ENCODE measurements at regions not wholly inside any gene's neighbourhood (a gene's known extent, or its start where the extent isn't known, plus 50 kb on each side); places are given as distances from the start of the nearest gene placed in this dataset.

GRCh38 chr6:799769-800168 lies 106.8 kb upstream of the EXOC2 start:
- Histone ChIP-seq H3K9ac (ENCODE audit: control insufficient read depth, insufficient read depth, low read length) (no peak overlapping the region), H3K79me2 (ENCODE audit: control insufficient read depth, insufficient read depth, low read length) (no peaks in the 10 kb centered on the region), H3K4me3 (no peak overlapping the region), H2AFZ (ENCODE audit: control insufficient read depth, low read depth, low read length) (no peak overlapping the region), H3K36me3 (ENCODE audit: control insufficient read depth in 2 of 2, insufficient read depth in 2 of 2, low read length in 1 of 2) (no peaks in the 10 kb centered on the region), H4K20me1 (ENCODE audit: control insufficient read depth, insufficient read depth) (no peaks in the 10 kb centered on the region), H3K4me2 (ENCODE audit: control insufficient read depth, insufficient read depth) (no peak overlapping the region), H3K9me3 (replicated peaks; ENCODE audit: control insufficient read depth, insufficient read depth, low read length) (no peaks in the 10 kb centered on the region), H3K4me1 (ENCODE audit: control insufficient read depth, insufficient read depth, low read length) (no peaks in the 10 kb centered on the region), H3K27me3 (replicated peaks in 1 of 2; ENCODE audit: control insufficient read depth in 2 of 2, insufficient read depth in 2 of 2, low read length in 1 of 2) (peaks cover 0 to 16% of the 10 kb centered on the region in 2 experiments; a peak in 2 of 4 replicates), H3K27ac (ENCODE audit: control insufficient read depth, insufficient read depth) (no peak overlapping the region)
- FAIRE-seq, result no peak
- TF ChIP-seq IKZF1 (conservative IDR thresholded peaks at IDR 0.05) (no peak), ESRRA (IDR thresholded peaks at IDR 0.05; ENCODE audit: low read length) (no peak)
- BruUV-seq (replicated peaks), result no TSS peak
- no peak for ATAC-seq
- DNase-seq (ENCODE audit: low read depth, low spot score), result no peak
- intact Hi-C loops (cut with micrococcal nuclease; ENCODE audit: unreplicated experiment) (no loop called here), in situ Hi-C loops (cut with MboI) (loop anchor here (5.0 kb wide), 1 partner anchor 583 kb away; no protein-coding TSS in a partner anchor)
- ChIA-PET CTCF (interaction anchor here (1.1 to 2.9 kb wide), 6 partner anchors 77 to 637 kb away, joined by 4 to 12 read pairs (median 5); no protein-coding TSS in a partner anchor), SMC1A (ENCODE audit: uncharacterized antibody, unreplicated experiment) (interaction anchor here (1.1 to 1.2 kb wide), 2 partner anchors 18 to 597 kb away, joined by 3 read pairs; no protein-coding TSS in a partner anchor), RAD21 (ENCODE audit: unreplicated experiment) (interaction anchor here (1.7 kb wide), 1 partner anchor 637 kb away, joined by 4 read pairs; no protein-coding TSS in a partner anchor), POLR2A (interaction anchor here (0.7 kb wide), 1 partner anchor 16 kb away, joined by 8 read pairs; no protein-coding TSS in a partner anchor)
- WGBS (ENCODE audit: insufficient coverage, insufficient replicate concordance, low lambda C conversion rate, missing lambda C conversion rate), result 34% methylated on average over 6 of the region's 6 CpGs

GRCh38 chr6:797479-798077 lies 104.6 kb upstream of the EXOC2 start:
- Histone ChIP-seq H3K4me2 (ENCODE audit: control insufficient read depth, insufficient read depth) (no peak overlapping the region), H3K27me3 (replicated peaks in 1 of 2; ENCODE audit: control insufficient read depth in 2 of 2, insufficient read depth in 2 of 2, low read length in 1 of 2) (peaks cover 3 to 9% of the 10 kb centered on the region in 2 experiments), H2AFZ (ENCODE audit: control insufficient read depth, low read depth, low read length) (no peak overlapping the region), H3K27ac (ENCODE audit: control insufficient read depth, insufficient read depth) (no peak overlapping the region), H3K4me3 (no peak overlapping the region), H3K36me3 (ENCODE audit: control insufficient read depth in 2 of 2, insufficient read depth in 2 of 2, low read length in 1 of 2) (no peaks in the 10 kb centered on the region), H3K9me3 (replicated peaks; ENCODE audit: control insufficient read depth, insufficient read depth, low read length) (no peaks in the 10 kb centered on the region), H3K79me2 (ENCODE audit: control insufficient read depth, insufficient read depth, low read length) (no peaks in the 10 kb centered on the region), H4K20me1 (ENCODE audit: control insufficient read depth, insufficient read depth) (no peaks in the 10 kb centered on the region), H3K4me1 (ENCODE audit: control insufficient read depth, insufficient read depth, low read length) (no peaks in the 10 kb centered on the region), H3K9ac (ENCODE audit: control insufficient read depth, insufficient read depth, low read length) (no peak overlapping the region)
- intact Hi-C loops (cut with micrococcal nuclease; ENCODE audit: unreplicated experiment) (loop anchor here (1.0 to 2.0 kb wide), 3 partner anchors 585 to 639 kb away; no protein-coding TSS in a partner anchor), in situ Hi-C loops (cut with MboI) (loop anchor here (5.0 kb wide), 1 partner anchor 585 kb away; no protein-coding TSS in a partner anchor)
- SMC1A ChIA-PET (ENCODE audit: uncharacterized antibody, unreplicated experiment), result interaction anchor here (1.3 to 2.6 kb wide), 5 partner anchors 9 to 639 kb away, joined by 3 to 10 read pairs (median 8); no protein-coding TSS in a partner anchor
- BruUV-seq (replicated peaks), result no TSS peak
- POLR2A ChIA-PET, result no interaction called here
- RAD21 ChIA-PET (ENCODE audit: unreplicated experiment), result interaction anchor here (1.1 to 2.3 kb wide), 3 partner anchors 204 to 639 kb away, joined by 3 to 7 read pairs (median 5); no protein-coding TSS in a partner anchor
- peak; percentile 64 for ATAC-seq
- no peak for FAIRE-seq
- no peak for DNase-seq (ENCODE audit: low read depth, low spot score)
- WGBS (ENCODE audit: insufficient coverage, insufficient replicate concordance, low lambda C conversion rate, missing lambda C conversion rate), result under 1% methylated on average over 5 of the region's 5 CpGs
- CTCF ChIA-PET, result interaction anchor here (0.9 to 2.9 kb wide), 10 partner anchors 10 to 642 kb away, joined by 3 to 16 read pairs (median 6); no protein-coding TSS in a partner anchor
- TF ChIP-seq STAT3 (IDR thresholded peaks at IDR 0.05; ENCODE audit: low read depth, low read length) (no peak), NFYA (IDR thresholded peaks at IDR 0.05; ENCODE audit: borderline replicate concordance, low read depth, low read length) (no peak), SMARCA5 (IDR thresholded peaks at IDR 0.05) (no peak), RUNX3 (IDR thresholded peaks at IDR 0.05; ENCODE audit: low read length) (no peak), TCF7 (IDR thresholded peaks at IDR 0.05; ENCODE audit: borderline replicate concordance) (no peak), CBX5 (IDR thresholded peaks at IDR 0.05; ENCODE audit: low read depth) (no peak), SMC3 (IDR thresholded peaks at IDR 0.05; ENCODE audit: borderline replicate concordance, low read length) (peak; percentile 76)
- TF ChIP-seq, protein P1, sequence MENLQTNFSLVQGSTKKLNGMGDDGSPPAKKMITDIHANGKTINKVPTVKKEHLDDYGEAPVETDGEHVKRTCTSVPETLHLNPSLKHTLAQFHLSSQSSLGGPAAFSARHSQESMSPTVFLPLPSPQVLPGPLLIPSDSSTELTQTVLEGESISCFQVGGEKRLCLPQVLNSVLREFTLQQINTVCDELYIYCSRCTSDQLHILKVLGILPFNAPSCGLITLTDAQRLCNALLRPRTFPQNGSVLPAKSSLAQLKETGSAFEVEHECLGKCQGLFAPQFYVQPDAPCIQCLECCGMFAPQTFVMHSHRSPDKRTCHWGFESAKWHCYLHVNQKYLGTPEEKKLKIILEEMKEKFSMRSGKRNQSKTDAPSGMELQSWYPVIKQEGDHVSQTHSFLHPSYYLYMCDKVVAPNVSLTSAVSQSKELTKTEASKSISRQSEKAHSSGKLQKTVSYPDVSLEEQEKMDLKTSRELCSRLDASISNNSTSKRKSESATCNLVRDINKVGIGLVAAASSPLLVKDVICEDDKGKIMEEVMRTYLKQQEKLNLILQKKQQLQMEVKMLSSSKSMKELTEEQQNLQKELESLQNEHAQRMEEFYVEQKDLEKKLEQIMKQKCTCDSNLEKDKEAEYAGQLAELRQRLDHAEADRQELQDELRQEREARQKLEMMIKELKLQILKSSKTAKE (IDR thresholded peaks at IDR 0.05; ENCODE audit: low read depth, poor library complexity, severe bottlenecking), result no peak
- TF ChIP-seq, protein P2, sequence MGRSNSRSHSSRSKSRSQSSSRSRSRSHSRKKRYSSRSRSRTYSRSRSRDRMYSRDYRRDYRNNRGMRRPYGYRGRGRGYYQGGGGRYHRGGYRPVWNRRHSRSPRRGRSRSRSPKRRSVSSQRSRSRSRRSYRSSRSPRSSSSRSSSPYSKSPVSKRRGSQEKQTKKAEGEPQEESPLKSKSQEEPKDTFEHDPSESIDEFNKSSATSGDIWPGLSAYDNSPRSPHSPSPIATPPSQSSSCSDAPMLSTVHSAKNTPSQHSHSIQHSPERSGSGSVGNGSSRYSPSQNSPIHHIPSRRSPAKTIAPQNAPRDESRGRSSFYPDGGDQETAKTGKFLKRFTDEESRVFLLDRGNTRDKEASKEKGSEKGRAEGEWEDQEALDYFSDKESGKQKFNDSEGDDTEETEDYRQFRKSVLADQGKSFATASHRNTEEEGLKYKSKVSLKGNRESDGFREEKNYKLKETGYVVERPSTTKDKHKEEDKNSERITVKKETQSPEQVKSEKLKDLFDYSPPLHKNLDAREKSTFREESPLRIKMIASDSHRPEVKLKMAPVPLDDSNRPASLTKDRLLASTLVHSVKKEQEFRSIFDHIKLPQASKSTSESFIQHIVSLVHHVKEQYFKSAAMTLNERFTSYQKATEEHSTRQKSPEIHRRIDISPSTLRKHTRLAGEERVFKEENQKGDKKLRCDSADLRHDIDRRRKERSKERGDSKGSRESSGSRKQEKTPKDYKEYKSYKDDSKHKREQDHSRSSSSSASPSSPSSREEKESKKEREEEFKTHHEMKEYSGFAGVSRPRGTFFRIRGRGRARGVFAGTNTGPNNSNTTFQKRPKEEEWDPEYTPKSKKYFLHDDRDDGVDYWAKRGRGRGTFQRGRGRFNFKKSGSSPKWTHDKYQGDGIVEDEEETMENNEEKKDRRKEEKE (IDR thresholded peaks at IDR 0.05), result no peak

All from GM12878 (cell line).